Globus pallidus (tissue), 1 donor: ENCODE measurements at regions not wholly inside any gene's neighbourhood (a gene's known extent, or its start where the extent isn't known, plus 50 kb on each side); places are given as distances from the start of the nearest gene placed in this dataset.

Experiments used
- DNase-seq: peaks from one replicate; pipeline ENCODE4 v3.0.0-alpha.2; 2015; ENCODE audit warnings: low spot score

GRCh38 chr14:98114122-98114895 is 1157.7 kb downstream of the BCL11B start:
- no peak for DNase-seq

GRCh38 chr14:98114946-98115345 is 1157.1 kb downstream of the BCL11B start:
- no peak for DNase-seq

- DNase-seq = no peak
These were observed 1153.2 kb downstream of the BCL11B start for GRCh38 chr14:98118749-98119148.

GRCh38 chr14:98119739-98120138 is 1152.3 kb downstream of the BCL11B start:
- DNase-seq = no peak

GRCh38 chr14:98120831-98121464 is 1151.0 kb downstream of the BCL11B start:
- DNase-seq = no peak

- DNase-seq = no peak
These were observed 1149.5 kb downstream of the BCL11B start for GRCh38 chr14:98122527-98122926.

- DNase-seq = no peak
These were observed 1141.3 kb downstream of the BCL11B start for GRCh38 chr14:98130691-98131090.

GRCh38 chr14:98131406-98131805 is 1140.6 kb downstream of the BCL11B start:
- DNase-seq = no peak

GRCh38 chr14:98133806-98134205 is 1138.2 kb downstream of the BCL11B start:
- no peak for DNase-seq

GRCh38 chr14:98136012-98136789 is 1135.8 kb downstream of the BCL11B start:
- no peak for DNase-seq

GRCh38 chr14:98137131-98138025 is 1134.6 kb downstream of the BCL11B start:
- DNase-seq = peak; percentile 75

- peak; percentile 21 for DNase-seq
These were observed 1133.3 kb downstream of the BCL11B start for GRCh38 chr14:98138666-98139065.

- no peak for DNase-seq
These were observed 1131.0 kb downstream of the BCL11B start for GRCh38 chr14:98140862-98141530.

GRCh38 chr14:98143566-98143965 is 1128.4 kb downstream of the BCL11B start:
- DNase-seq = no peak

GRCh38 chr14:98144964-98145363 is 1127.0 kb downstream of the BCL11B start:
- DNase-seq = no peak

- DNase-seq = no peak
These were observed 1125.6 kb downstream of the BCL11B start for GRCh38 chr14:98146416-98146815.

- no peak for DNase-seq
These were observed 1117.7 kb downstream of the BCL11B start for GRCh38 chr14:98154254-98154653.

GRCh38 chr14:98156411-98156810 is 1115.6 kb downstream of the BCL11B start:
- DNase-seq = no peak

- no peak for DNase-seq
These were observed 1111.1 kb downstream of the BCL11B start for GRCh38 chr14:98160901-98161300.

- DNase-seq = no peak
These were observed 1110.6 kb downstream of the BCL11B start for GRCh38 chr14:98161356-98161755.
